ENCODE measurements at regions not wholly inside any gene's neighbourhood (a gene's known extent, or its start where the extent isn't known, plus 50 kb on each side); places are given as distances from the start of the nearest gene placed in this dataset.

- TF ChIP-seq, protein P1, sequence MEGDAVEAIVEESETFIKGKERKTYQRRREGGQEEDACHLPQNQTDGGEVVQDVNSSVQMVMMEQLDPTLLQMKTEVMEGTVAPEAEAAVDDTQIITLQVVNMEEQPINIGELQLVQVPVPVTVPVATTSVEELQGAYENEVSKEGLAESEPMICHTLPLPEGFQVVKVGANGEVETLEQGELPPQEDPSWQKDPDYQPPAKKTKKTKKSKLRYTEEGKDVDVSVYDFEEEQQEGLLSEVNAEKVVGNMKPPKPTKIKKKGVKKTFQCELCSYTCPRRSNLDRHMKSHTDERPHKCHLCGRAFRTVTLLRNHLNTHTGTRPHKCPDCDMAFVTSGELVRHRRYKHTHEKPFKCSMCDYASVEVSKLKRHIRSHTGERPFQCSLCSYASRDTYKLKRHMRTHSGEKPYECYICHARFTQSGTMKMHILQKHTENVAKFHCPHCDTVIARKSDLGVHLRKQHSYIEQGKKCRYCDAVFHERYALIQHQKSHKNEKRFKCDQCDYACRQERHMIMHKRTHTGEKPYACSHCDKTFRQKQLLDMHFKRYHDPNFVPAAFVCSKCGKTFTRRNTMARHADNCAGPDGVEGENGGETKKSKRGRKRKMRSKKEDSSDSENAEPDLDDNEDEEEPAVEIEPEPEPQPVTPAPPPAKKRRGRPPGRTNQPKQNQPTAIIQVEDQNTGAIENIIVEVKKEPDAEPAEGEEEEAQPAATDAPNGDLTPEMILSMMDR (IDR thresholded peaks at IDR 0.05): no peak
- TF ChIP-seq POLR2A (IDR thresholded peaks at IDR 0.05): no peak
Measured at GRCh38 chr2:128391679-128392078, 73.0 kb upstream of the HS6ST1 start.

Data from Peyer's patch (tissue), 4 donors.